Cardiac septum (tissue), 1 donor: ENCODE measurements at regions not wholly inside any gene's neighbourhood (a gene's known extent, or its start where the extent isn't known, plus 50 kb on each side); places are given as distances from the start of the nearest gene placed in this dataset.
"Not testable (repeated sequence)": the region's sequence is repeated elsewhere in the genome, so short reads cannot be mapped to it uniquely, and the experiment has no call there.

Experiments
- DNase-seq: peaks from one replicate; pipeline ENCODE4 v3.0.0-alpha.2; 2020; ENCODE audit warnings: low spot score
- intact Hi-C: fragments of 100-400 bp; cut with DNase I; formaldehyde crosslinking; loops from one replicate; pipeline ENCODE4 v1.14.0; 2022
- donor health status: DM: no; HTN: no; CAD: no.

- DNase-seq = no peak
- intact Hi-C loops = loop anchor here (5.0 to 10.0 kb wide), 2 partner anchors 418 to 1820 kb away; no protein-coding TSS in a partner anchor
These were observed 523.4 kb upstream of the FANCL start for GRCh38 chr2:58764338-58765104.

GRCh38 chr2:58762176-58762781 lies 521.2 kb upstream of the FANCL start:
- DNase-seq = no peak
- intact Hi-C loops = loop anchor here (5.0 to 10.0 kb wide), 2 partner anchors 420 to 1823 kb away; no protein-coding TSS in a partner anchor

GRCh38 chr2:58757971-58758370 lies 516.8 kb upstream of the FANCL start:
- DNase-seq = no peak
- intact Hi-C loops = no loop called here

GRCh38 chr2:58756336-58756735 lies 515.2 kb upstream of the FANCL start:
- DNase-seq = no peak
- intact Hi-C loops = no loop called here

GRCh38 chr2:58752507-58752906 lies 511.4 kb upstream of the FANCL start:
- intact Hi-C loops, DNase-seq: not testable (repeated sequence)

- intact Hi-C loops, DNase-seq: not testable (repeated sequence)
These were observed 510.6 kb upstream of the FANCL start for GRCh38 chr2:58751676-58752075.

- intact Hi-C loops = no loop called here
These were observed 507.9 kb upstream of the FANCL start for GRCh38 chr2:58749041-58749440.

GRCh38 chr2:58745334-58745733 lies 504.2 kb upstream of the FANCL start:
- intact Hi-C loops, DNase-seq: not testable (repeated sequence)

More at GRCh38 chr2:58749041-58749440, 507.9 kb upstream of the FANCL start:
- no peak for DNase-seq

GRCh38 chr2:58740426-58740825 lies 499.3 kb upstream of the FANCL start:
- intact Hi-C loops = no loop called here
- DNase-seq = no peak

- no peak for DNase-seq
- intact Hi-C loops = no loop called here
These were observed 497.9 kb upstream of the FANCL start for GRCh38 chr2:58739033-58739432.

- intact Hi-C loops = no loop called here
These were observed 493.2 kb upstream of the FANCL start for GRCh38 chr2:58734365-58734764.

GRCh38 chr2:58732999-58733398 lies 491.9 kb upstream of the FANCL start:
- DNase-seq = no peak
- intact Hi-C loops = no loop called here

More at GRCh38 chr2:58734365-58734764, 493.2 kb upstream of the FANCL start:
- no peak for DNase-seq

GRCh38 chr2:58731488-58731869 lies 490.4 kb upstream of the FANCL start:
- no peak for DNase-seq
- intact Hi-C loops = no loop called here

GRCh38 chr2:58730764-58731487 lies 489.8 kb upstream of the FANCL start:
- intact Hi-C loops = no loop called here
- DNase-seq = no peak

- intact Hi-C loops = no loop called here
- no peak for DNase-seq
These were observed 487.0 kb upstream of the FANCL start for GRCh38 chr2:58727981-58728656.

- intact Hi-C loops = no loop called here
- DNase-seq = no peak
These were observed 480.9 kb upstream of the FANCL start for GRCh38 chr2:58721912-58722591.

GRCh38 chr2:58720770-58721697 lies 479.9 kb upstream of the FANCL start:
- no peak for DNase-seq
- intact Hi-C loops = no loop called here

GRCh38 chr2:58720033-58720769 lies 479.1 kb upstream of the FANCL start:
- no peak for DNase-seq
- intact Hi-C loops = no loop called here
